Ishikawa (cell line): ENCODE measurements at regions not wholly inside any gene's neighbourhood (a gene's known extent, or its start where the extent isn't known, plus 50 kb on each side); places are given as distances from the start of the nearest gene placed in this dataset.

Experiments
- EP300 ChIP-seq: IDR thresholded peaks from 2 replicates; pipeline ENCODE4 v1.6.1; 2012; ENCODE audit warnings: borderline replicate concordance
- TF ChIP-seq, protein P1 (sequence below): IDR thresholded peaks from 2 replicates; pipeline ENCODE4 v1.6.1; 2012

- TF ChIP-seq, protein P1, sequence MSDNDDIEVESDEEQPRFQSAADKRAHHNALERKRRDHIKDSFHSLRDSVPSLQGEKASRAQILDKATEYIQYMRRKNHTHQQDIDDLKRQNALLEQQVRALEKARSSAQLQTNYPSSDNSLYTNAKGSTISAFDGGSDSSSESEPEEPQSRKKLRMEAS: no peak
- TF ChIP-seq EP300: no peak
Measured at GRCh38 chr4:12933760-12934221, 550.3 kb downstream of the RAB28 start.
